Middle frontal gyrus (tissue), 1 donor: ENCODE measurements at regions not wholly inside any gene's neighbourhood (a gene's known extent, or its start where the extent isn't known, plus 50 kb on each side); places are given as distances from the start of the nearest gene placed in this dataset.

ENCODE experiments used
- DNase-seq: peaks from one replicate; pipeline ENCODE4 v3.0.0-alpha.2; 2015; ENCODE audit warnings: low spot score; ENCODE audit errors: extremely low spot score

- DNase-seq: no peak
Observed at GRCh38 chr3:144511346-144511745, 539.7 kb downstream of the DIPK2A start.

GRCh38 chr3:144516026-144516425 is 544.4 kb downstream of the DIPK2A start:
- no peak for DNase-seq

GRCh38 chr3:144516589-144516988 is 545.0 kb downstream of the DIPK2A start:
- DNase-seq: no peak

GRCh38 chr3:144521131-144521530 is 549.5 kb downstream of the DIPK2A start:
- no peak for DNase-seq

- DNase-seq: no peak
Observed at GRCh38 chr3:144522456-144522855, 550.8 kb downstream of the DIPK2A start.

- DNase-seq: no peak
Observed at GRCh38 chr3:144523396-144523795, 551.8 kb downstream of the DIPK2A start.

GRCh38 chr3:144524531-144524930 is 552.9 kb downstream of the DIPK2A start:
- no peak for DNase-seq

GRCh38 chr3:144529566-144529965 is 557.9 kb downstream of the DIPK2A start:
- no peak for DNase-seq

- DNase-seq: no peak
Observed at GRCh38 chr3:144544871-144545270, 573.2 kb downstream of the DIPK2A start.

- DNase-seq: no peak
Observed at GRCh38 chr3:144546539-144546938, 574.9 kb downstream of the DIPK2A start.

- no peak for DNase-seq
Observed at GRCh38 chr3:144548346-144548745, 576.7 kb downstream of the DIPK2A start.

GRCh38 chr3:144549166-144549565 is 577.5 kb downstream of the DIPK2A start:
- DNase-seq: no peak

GRCh38 chr3:144552346-144553057 is 580.9 kb downstream of the DIPK2A start:
- no peak for DNase-seq

- no peak for DNase-seq
Observed at GRCh38 chr3:144553301-144553700, 581.7 kb downstream of the DIPK2A start.

GRCh38 chr3:144554889-144555288 is 583.3 kb downstream of the DIPK2A start:
- DNase-seq: no peak

- DNase-seq: no peak
Observed at GRCh38 chr3:144556392-144556791, 584.8 kb downstream of the DIPK2A start.

- DNase-seq: no peak
Observed at GRCh38 chr3:144557515-144557914, 585.9 kb downstream of the DIPK2A start.

- DNase-seq: no peak
Observed at GRCh38 chr3:144564011-144564410, 592.4 kb downstream of the DIPK2A start.

GRCh38 chr3:144566320-144566719 is 594.7 kb downstream of the DIPK2A start:
- DNase-seq: no peak

GRCh38 chr3:144569651-144570050 is 598.0 kb downstream of the DIPK2A start:
- DNase-seq: no peak

GRCh38 chr3:144583871-144584270 is 612.2 kb downstream of the DIPK2A start:
- no peak for DNase-seq

GRCh38 chr3:144585408-144585807 is 613.8 kb downstream of the DIPK2A start:
- DNase-seq: no peak

GRCh38 chr3:144585953-144586352 is 614.3 kb downstream of the DIPK2A start:
- DNase-seq: no peak

GRCh38 chr3:144586382-144586781 is 614.8 kb downstream of the DIPK2A start:
- DNase-seq: no peak
